Common myeloid progenitor, CD34-positive (primary cell): ENCODE measurements at regions not wholly inside any gene's neighbourhood (a gene's known extent, or its start where the extent isn't known, plus 50 kb on each side); places are given as distances from the start of the nearest gene placed in this dataset.

ENCODE experiments used
- CTCF ChIA-PET: fragments of 350-600 bp; sonication (Branson Sonifier 250); formaldehyde crosslinking; loops from one replicate; lab custom pipeline; 2021; ENCODE audit warnings: antibody characterized with exemption; lab: Charles Lee
- POLR2A ChIA-PET: fragments of 350-600 bp; sonication (Branson Sonifier 250); formaldehyde crosslinking; loops from one replicate; lab custom pipeline; 2021; ENCODE audit warnings: antibody characterized with exemption; lab: Charles Lee
- DNase-seq, 3 donors: peaks; one replicate each; pipeline versions ENCODE4 v3.0.0 to v3.0.0-alpha.2; 2013
- H3K27ac ChIP-seq, 2 experiments: 1 replicate in 1 of 2; 2 replicates in 1 of 2; pipeline ENCODE4 v1.7.0; 2013; ENCODE audit warnings: inconsistent platforms in 2 of 2, low read length in 2 of 2, mild to moderate bottlenecking in 2 of 2, low read depth in 1 of 2, moderate library complexity in 1 of 2; ENCODE audit not compliant: severe bottlenecking in 2 of 2, insufficient read depth in 1 of 2, poor library complexity in 1 of 2
- H3K27me3 ChIP-seq, 5 experiments: replicated peaks in 2 of 5; 1 replicate in 3 of 5; 2 replicates in 2 of 5; pipeline versions ENCODE4 v1.6.1 to v1.7.0; 2013; ENCODE audit warnings: low read length in 4 of 5, mild to moderate bottlenecking in 2 of 5, moderate library complexity in 2 of 5, inconsistent platforms in 1 of 5; ENCODE audit not compliant: insufficient read depth in 5 of 5, control insufficient read depth in 4 of 5
- H3K36me3 ChIP-seq, 4 experiments: 1 replicate in 2 of 4; 2 replicates in 2 of 4; pipeline versions ENCODE4 v1.6.1 to v1.7.0; 2013; ENCODE audit warnings: low read length in 3 of 4, control low read depth in 1 of 4, mild to moderate bottlenecking in 1 of 4; ENCODE audit not compliant: control insufficient read depth in 4 of 4, insufficient read depth in 4 of 4
- H3K4me1 ChIP-seq, 4 experiments: 1 replicate in 3 of 4; 2 replicates in 1 of 4; pipeline versions ENCODE4 v1.6.1 to v1.7.1; 2013; ENCODE audit warnings: low read length in 3 of 4, mild to moderate bottlenecking in 3 of 4, control low read depth in 1 of 4, inconsistent platforms in 1 of 4, moderate library complexity in 1 of 4; ENCODE audit not compliant: control insufficient read depth in 4 of 4, insufficient read depth in 4 of 4; ENCODE audit errors: control extremely low read depth in 1 of 4
- H3K4me3 ChIP-seq, 7 experiments: 1 replicate in 4 of 7; 2 replicates in 3 of 7; pipeline versions ENCODE4 v1.5.1 to v1.7.0; 2013; ENCODE audit warnings: mild to moderate bottlenecking in 7 of 7, low read length in 6 of 7, moderate library complexity in 6 of 7, inconsistent platforms in 2 of 7, low read depth in 2 of 7, control low read depth in 1 of 7; ENCODE audit not compliant: insufficient read depth in 4 of 7, control insufficient read depth in 1 of 7; ENCODE audit errors: extremely low read depth in 1 of 7
- H3K9me3 ChIP-seq, 5 experiments: 1 replicate in 4 of 5; 2 replicates in 1 of 5; pipeline versions ENCODE4 v1.6.1 to v1.7.1; 2013; ENCODE audit warnings: low read length in 4 of 5, mild to moderate bottlenecking in 2 of 5, inconsistent platforms in 1 of 5, low read depth in 1 of 5, moderate library complexity in 1 of 5; ENCODE audit not compliant: control insufficient read depth in 4 of 5, insufficient read depth in 2 of 5; ENCODE audit errors: control extremely low read depth in 1 of 5
- WGBS: methylation state at CpG from one replicate; pipeline ENCODE4 v1.1.5; 2013; ENCODE audit not compliant: insufficient coverage; 5-methylcytosine and 5-hydroxymethylcytosine counted together

GRCh38 chr3:88623709-88624108, 473.9 kb downstream of the C3orf38 start:
- ChIA-PET POLR2A (no interaction called here), CTCF (no interaction called here)
- H3K36me3 ChIP-seq = no peaks in the 10 kb centered on the region
- DNase-seq = no peak
- H3K9me3 ChIP-seq = no peaks in the 10 kb centered on the region
- H3K27me3 ChIP-seq = no peaks in the 10 kb centered on the region
- no peak overlapping the region for H3K4me3 ChIP-seq
- H3K4me1 ChIP-seq = no peaks in the 10 kb centered on the region
- H3K27ac ChIP-seq = no peak overlapping the region

- H3K9me3 ChIP-seq = no peaks in the 10 kb centered on the region
- no peaks in the 10 kb centered on the region for H3K27me3 ChIP-seq
- H3K4me3 ChIP-seq = no peak overlapping the region
- no peak for DNase-seq
- H3K36me3 ChIP-seq = no peaks in the 10 kb centered on the region
- WGBS = 100% methylated on average over 1 of the region's 2 CpGs
- ChIA-PET CTCF (no interaction called here), POLR2A (no interaction called here)
- no peak overlapping the region for H3K27ac ChIP-seq
- no peaks in the 10 kb centered on the region for H3K4me1 ChIP-seq
Observed at GRCh38 chr3:88626456-88627120, 476.8 kb downstream of the C3orf38 start.

- H3K27me3 ChIP-seq = no peaks in the 10 kb centered on the region
- no peaks in the 10 kb centered on the region for H3K4me1 ChIP-seq
- ChIA-PET POLR2A (no interaction called here), CTCF (no interaction called here)
- no peaks in the 10 kb centered on the region for H3K9me3 ChIP-seq
- H3K36me3 ChIP-seq = no peaks in the 10 kb centered on the region
- no peak for DNase-seq
- no peak overlapping the region for H3K27ac ChIP-seq
- 95% methylated on average over 3 of the region's 4 CpGs for WGBS
- no peak overlapping the region for H3K4me3 ChIP-seq
Observed at GRCh38 chr3:88628901-88629300, 478.5 kb upstream of the EPHA3 start.

- no peaks in the 10 kb centered on the region for H3K36me3 ChIP-seq
- H3K4me1 ChIP-seq = no peaks in the 10 kb centered on the region
- no peak overlapping the region for H3K27ac ChIP-seq
- DNase-seq = no peak
- no peak overlapping the region for H3K4me3 ChIP-seq
- ChIA-PET CTCF (no interaction called here), POLR2A (no interaction called here)
- WGBS = no CpG with 5 or more reads among the region's 2 CpGs
- H3K27me3 ChIP-seq = no peaks in the 10 kb centered on the region
- no peaks in the 10 kb centered on the region for H3K9me3 ChIP-seq
Observed at GRCh38 chr3:88632226-88632625, 475.2 kb upstream of the EPHA3 start.

- CTCF ChIA-PET = interaction anchor here (2.0 kb wide), 1 partner anchor 9 kb away, joined by 5 read pairs; no protein-coding TSS in a partner anchor
- no peaks in the 10 kb centered on the region for H3K27me3 ChIP-seq
- no peaks in the 10 kb centered on the region for H3K4me1 ChIP-seq
- no peak for DNase-seq
- no peak overlapping the region for H3K4me3 ChIP-seq
- 100% methylated on average over 1 of the region's 1 CpG for WGBS
- no peaks in the 10 kb centered on the region for H3K9me3 ChIP-seq
- POLR2A ChIA-PET = no interaction called here
- no peaks in the 10 kb centered on the region for H3K36me3 ChIP-seq
- no peak overlapping the region for H3K27ac ChIP-seq
Observed at GRCh38 chr3:88640581-88640980, 466.8 kb upstream of the EPHA3 start.

- Histone ChIP-seq H3K4me1 (no peaks in the 10 kb centered on the region), H3K27ac (no peak overlapping the region), H3K27me3 (no peaks in the 10 kb centered on the region), H3K9me3 (no peaks in the 10 kb centered on the region), H3K4me3 (no peak overlapping the region), H3K36me3 (no peaks in the 10 kb centered on the region)
- WGBS = 100% methylated on average over 2 of the region's 2 CpGs
- ChIA-PET CTCF (interaction anchor here (2.0 kb wide), 1 partner anchor 9 kb away, joined by 5 read pairs; no protein-coding TSS in a partner anchor), POLR2A (no interaction called here)
- no peak for DNase-seq
Observed at GRCh38 chr3:88641033-88641604, 466.3 kb upstream of the EPHA3 start.

- Histone ChIP-seq H3K4me3 (no peak overlapping the region), H3K27ac (no peak overlapping the region), H3K9me3 (no peaks in the 10 kb centered on the region), H3K27me3 (no peaks in the 10 kb centered on the region), H3K36me3 (no peaks in the 10 kb centered on the region), H3K4me1 (no peaks in the 10 kb centered on the region)
- 94% methylated on average over 3 of the region's 4 CpGs for WGBS
- no peak for DNase-seq
- POLR2A ChIA-PET = no interaction called here
- CTCF ChIA-PET = no interaction called here
Observed at GRCh38 chr3:88657459-88657858, 450.0 kb upstream of the EPHA3 start.
